Activated CD8-positive, alpha-beta memory T cell treated with anti-CD3 and anti-CD28 coated beads, Interleukin-2, amount 50 U/mL, for 48 hours (primary cell): ENCODE measurements at regions not wholly inside any gene's neighbourhood (a gene's known extent, or its start where the extent isn't known, plus 50 kb on each side); places are given as distances from the start of the nearest gene placed in this dataset.
A peak's percentile ranks its signal among the peaks of the same experiment; 100 is the strongest.
"Not testable (repeated sequence)": the region's sequence is repeated elsewhere in the genome, so short reads cannot be mapped to it uniquely, and the experiment has no call there.

Source experiments
- DNase-seq: peaks from one replicate; pipeline ENCODE4 v3.0.0-alpha.2; 2020

GRCh38 chr10:62996516-62996915 lies 136.6 kb upstream of the NRBF2 start:
- no peak for DNase-seq

- no peak for DNase-seq
Measured at GRCh38 chr10:62993121-62993520, 140.0 kb upstream of the NRBF2 start.

- DNase-seq, result no peak
Measured at GRCh38 chr10:62992145-62992721, 140.9 kb upstream of the NRBF2 start.

GRCh38 chr10:62990126-62990525 lies 143.0 kb upstream of the NRBF2 start:
- no peak for DNase-seq

GRCh38 chr10:62985807-62986600 lies 147.1 kb upstream of the NRBF2 start:
- no peak for DNase-seq

GRCh38 chr10:62981096-62981495 lies 152.0 kb upstream of the NRBF2 start:
- DNase-seq, result no peak

GRCh38 chr10:62980687-62981086 lies 152.4 kb upstream of the NRBF2 start:
- peak; percentile 61 for DNase-seq

- no peak for DNase-seq
Measured at GRCh38 chr10:62979921-62980320, 153.2 kb upstream of the NRBF2 start.

- DNase-seq, result no peak
Measured at GRCh38 chr10:62978482-62978881, 154.6 kb upstream of the NRBF2 start.

- not testable (repeated sequence) for DNase-seq
Measured at GRCh38 chr10:62974795-62975194, 158.3 kb upstream of the NRBF2 start.

- no peak for DNase-seq
Measured at GRCh38 chr10:62972103-62972502, 155.9 kb upstream of the EGR2 start.

- DNase-seq, result no peak
Measured at GRCh38 chr10:62964026-62964425, 147.9 kb upstream of the EGR2 start.

- no peak for DNase-seq
Measured at GRCh38 chr10:62961951-62962523, 145.9 kb upstream of the EGR2 start.

GRCh38 chr10:62960416-62960815 lies 144.2 kb upstream of the EGR2 start:
- no peak for DNase-seq

- no peak for DNase-seq
Measured at GRCh38 chr10:62959553-62959952, 143.4 kb upstream of the EGR2 start.

GRCh38 chr10:62958980-62959379 lies 142.8 kb upstream of the EGR2 start:
- no peak for DNase-seq

- DNase-seq, result no peak
Measured at GRCh38 chr10:62946278-62946677, 130.1 kb upstream of the EGR2 start.

GRCh38 chr10:62939698-62940097 lies 123.5 kb upstream of the EGR2 start:
- DNase-seq, result no peak

GRCh38 chr10:62938672-62939071 lies 122.5 kb upstream of the EGR2 start:
- DNase-seq, result no peak

- no peak for DNase-seq
Measured at GRCh38 chr10:62937674-62938073, 121.5 kb upstream of the EGR2 start.

- no peak for DNase-seq
Measured at GRCh38 chr10:62935022-62935421, 118.9 kb upstream of the EGR2 start.

GRCh38 chr10:62934258-62934657 lies 118.1 kb upstream of the EGR2 start:
- no peak for DNase-seq

GRCh38 chr10:62928763-62929162 lies 112.6 kb upstream of the EGR2 start:
- not testable (repeated sequence) for DNase-seq

- no peak for DNase-seq
Measured at GRCh38 chr10:62926407-62926806, 110.2 kb upstream of the EGR2 start.
